ENCODE measurements at regions not wholly inside any gene's neighbourhood (a gene's known extent, or its start where the extent isn't known, plus 50 kb on each side); places are given as distances from the start of the nearest gene placed in this dataset.

DNA sequence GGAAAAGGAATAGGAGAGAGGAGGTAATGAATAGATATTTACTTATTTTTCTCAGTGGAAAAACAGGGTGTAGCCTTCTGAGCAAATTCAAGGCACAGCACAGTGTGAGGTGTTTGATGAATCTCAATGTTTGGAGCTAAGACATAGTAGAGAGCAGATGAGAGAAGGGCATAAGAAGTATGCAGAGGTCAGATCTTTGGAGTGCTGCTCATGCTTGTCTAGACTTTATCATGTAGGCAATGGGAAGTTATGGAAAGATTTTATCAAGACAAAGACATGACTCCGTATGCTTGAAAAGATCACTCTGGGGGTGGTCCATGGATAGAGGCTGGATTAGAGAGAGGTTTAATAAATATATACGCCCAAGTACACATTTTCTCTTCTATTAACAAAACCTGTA, 217.0 kb upstream of the CNR1 start:
- DNase-seq (ENCODE audit: low read depth) = no peak

DNA sequence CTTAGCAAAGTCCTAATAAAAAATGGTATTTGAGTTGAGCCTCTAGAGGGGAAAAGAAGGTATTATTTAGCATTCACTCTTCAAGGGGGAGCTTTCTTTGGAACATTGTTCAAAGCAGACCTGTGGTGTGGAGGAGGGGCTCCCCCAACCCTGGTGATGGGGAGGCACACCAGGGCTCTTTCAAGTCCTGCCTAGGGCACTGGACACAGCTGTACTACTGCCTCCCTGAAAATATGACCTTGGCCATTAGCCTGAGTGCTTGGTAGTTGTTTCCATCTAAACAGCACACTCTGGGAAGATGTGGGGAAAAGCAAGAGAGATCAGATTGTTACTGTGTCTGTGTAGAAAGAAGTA, 215.1 kb upstream of the CNR1 start:
- no peak for DNase-seq (ENCODE audit: low read depth)

DNA sequence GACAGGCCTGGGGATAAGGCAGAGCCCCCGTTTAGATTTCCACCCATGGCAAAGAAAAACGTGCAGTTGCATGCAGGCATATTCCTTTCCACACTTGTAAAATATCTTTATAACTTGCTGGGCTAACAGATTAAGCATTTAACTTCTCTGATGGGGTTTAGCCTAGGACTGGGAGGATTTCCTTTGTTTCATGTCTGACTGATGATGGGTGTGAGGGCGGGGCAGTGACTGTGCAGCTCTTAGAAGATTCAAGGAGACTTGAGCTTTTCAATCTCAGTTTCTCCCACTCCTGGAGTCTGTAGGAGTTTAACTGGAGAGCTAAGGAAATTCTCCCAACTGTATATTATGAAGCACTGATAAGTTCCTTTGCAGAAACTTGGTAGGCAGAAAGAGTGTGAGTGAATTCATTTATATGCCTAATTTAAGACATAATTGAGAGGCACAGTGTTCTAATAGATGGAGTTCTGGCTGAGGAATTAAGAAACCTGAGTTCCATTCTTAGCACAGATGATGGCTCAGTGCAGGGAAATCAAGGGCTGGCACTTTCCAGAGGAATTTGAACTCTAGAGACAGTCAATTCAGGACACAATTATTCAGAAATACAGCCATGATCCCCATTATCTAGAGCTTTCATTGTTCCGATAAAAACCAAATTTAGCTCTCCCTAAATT, 214.6 kb upstream of the CNR1 start:
- no peak for DNase-seq (ENCODE audit: low read depth)

DNA sequence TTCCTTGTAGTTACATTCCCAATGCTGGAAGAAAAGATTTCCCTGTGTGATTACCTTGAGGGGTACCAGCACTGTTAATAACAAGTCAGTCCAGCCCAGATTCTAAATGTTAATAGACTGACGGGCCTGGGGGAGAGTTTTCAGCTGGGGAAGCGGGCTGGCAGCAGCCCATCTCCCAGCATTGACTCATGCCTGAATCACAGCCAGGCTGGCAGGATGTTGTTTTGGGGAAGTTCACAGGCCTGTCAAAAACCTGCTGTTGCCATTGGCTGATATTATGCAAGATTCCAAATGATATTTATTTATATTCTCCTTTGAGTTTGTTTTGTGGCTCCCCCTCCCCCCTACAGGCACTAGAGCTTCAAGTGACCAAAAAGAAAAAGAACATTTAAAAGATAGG, 213.9 kb upstream of the CNR1 start:
- peak; percentile 54 for DNase-seq (ENCODE audit: low read depth)

DNA sequence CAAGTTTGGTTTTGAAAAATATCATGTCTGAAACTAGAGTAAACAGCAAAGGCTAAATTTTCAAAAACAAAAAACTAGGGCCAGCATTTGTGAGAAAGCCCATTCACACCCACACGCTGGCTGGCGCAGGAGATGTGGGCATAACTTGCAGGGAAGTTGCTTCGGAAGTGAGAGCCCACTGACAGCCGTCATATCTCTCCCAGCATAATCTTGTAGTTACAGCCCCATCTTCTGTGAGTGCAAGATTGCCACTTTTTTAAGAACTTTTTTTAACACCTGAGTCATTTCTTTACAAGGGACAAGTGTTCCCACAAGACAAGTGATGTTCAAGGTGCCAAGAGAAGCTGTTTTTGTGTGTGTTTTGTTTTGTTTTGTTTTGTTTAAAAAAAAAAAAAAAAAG, 212.5 kb upstream of the CNR1 start:
- DNase-seq (ENCODE audit: low read depth) = no peak

DNA sequence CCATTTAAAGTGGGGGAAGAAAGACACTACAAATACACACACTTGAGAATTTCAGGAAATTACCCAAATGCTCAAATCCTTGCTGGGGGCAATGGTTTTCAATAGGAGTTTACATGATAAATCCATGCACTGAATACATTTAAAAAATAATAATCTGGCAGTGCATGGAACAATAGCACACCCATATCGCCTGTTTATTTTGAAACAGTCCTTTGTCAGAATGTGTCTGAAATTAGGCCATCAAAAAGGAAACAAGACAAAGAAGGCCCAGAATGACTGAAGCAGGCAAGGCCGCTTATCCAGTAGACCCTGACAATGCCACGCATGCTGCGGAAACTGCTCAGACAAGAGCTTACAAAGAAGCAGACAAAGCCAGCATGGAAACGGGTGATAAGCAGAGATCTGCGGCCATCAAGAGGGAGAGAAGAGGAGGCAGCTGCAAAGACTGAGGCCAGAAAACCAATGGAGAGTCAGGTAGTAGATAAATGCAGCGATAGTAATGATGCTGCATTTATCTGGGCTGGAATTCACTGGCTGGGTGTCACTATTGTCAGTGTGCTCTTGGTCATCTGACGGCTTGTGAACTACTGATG, 211.9 kb upstream of the CNR1 start:
- DNase-seq (ENCODE audit: low read depth) = no peak

DNA sequence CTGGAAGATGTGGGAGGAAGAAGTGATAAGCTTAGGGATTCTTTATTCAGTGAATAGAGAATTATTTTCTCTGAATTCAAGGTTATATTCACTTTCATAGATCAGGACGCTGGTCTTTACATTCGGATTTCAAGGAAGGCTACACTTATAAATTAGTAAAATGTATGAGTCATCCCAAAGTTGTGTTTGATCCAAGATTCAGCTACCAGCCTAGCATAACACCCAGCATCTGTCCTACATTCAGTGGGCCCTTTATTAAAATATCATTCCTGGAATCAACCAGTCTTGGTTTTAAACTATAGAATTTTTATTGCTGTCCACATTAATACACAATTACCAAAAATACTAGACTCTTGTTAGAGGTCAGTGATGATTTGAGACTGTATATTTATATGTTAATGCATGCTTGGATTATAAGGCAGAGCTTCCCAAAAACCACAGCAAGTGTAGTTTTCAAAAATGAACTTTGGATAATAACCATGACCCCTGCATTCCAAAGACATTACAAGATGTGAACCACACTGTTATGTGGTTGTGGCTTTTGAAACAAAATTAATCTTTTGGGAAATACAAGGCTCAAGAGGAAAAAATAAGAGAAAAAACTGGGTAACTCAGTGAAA, 210.7 kb upstream of the CNR1 start:
- peak; percentile 64 for DNase-seq (ENCODE audit: low read depth)

DNA sequence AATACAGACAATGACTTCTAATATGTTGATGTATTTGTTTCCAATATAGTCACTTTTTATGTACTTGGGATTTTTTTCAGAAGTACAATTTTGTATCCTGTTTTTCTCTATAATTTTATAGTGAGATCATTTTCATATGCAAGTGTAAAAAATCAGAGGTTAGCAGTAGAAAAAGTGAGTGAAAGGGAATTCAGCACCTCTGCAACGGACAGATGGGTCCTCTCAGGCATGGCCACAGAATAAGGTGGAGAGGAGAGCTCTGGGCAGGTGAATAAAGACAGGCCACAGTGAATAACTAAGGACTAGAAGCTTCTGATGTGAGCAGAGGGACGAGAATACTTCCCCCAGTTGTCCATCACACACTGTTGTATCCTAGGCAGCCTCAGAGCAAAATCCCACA, 210.1 kb upstream of the CNR1 start:
- DNase-seq (ENCODE audit: low read depth) = no peak

DNA sequence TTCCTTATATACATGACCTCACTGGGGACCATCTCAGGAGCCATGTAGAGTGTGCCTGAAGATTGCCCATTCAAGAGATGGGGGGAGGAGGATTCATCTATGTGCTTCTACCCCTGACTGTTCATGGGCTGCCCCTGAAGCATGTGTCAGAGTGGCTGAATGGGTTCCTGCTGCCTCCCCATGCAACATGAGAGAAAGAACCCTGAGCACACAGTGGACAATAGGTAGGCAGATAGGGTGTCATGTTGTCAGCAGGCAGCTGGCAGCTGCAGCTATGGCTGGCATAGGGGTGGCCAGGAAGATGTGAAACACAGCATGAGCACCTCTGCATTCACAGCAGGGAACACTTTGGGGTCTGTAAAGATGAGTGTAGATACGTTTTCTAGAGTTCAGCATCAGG, 208.4 kb upstream of the CNR1 start:
- DNase-seq (ENCODE audit: low read depth) = no peak

DNA sequence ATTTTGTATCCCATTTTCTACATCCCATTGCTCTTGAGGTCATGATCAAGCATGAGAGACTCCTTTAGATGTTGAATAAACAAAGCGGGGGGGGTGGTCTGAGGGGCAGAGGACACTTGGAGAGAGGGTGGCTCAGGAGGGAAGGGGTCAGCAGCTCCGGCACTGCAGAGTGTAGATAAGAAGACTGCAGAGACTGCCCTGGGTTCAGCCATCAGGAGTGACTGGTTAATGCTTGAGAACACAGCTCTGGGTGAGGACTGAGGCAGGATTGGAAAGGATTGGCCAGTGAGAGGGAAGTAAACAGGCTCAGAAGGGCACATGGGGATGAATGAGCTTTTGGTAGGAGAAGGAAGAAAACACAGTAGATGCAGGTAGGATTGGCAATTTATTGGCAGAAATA, 205.3 kb upstream of the CNR1 start:
- DNase-seq (ENCODE audit: low read depth) = no peak

DNA sequence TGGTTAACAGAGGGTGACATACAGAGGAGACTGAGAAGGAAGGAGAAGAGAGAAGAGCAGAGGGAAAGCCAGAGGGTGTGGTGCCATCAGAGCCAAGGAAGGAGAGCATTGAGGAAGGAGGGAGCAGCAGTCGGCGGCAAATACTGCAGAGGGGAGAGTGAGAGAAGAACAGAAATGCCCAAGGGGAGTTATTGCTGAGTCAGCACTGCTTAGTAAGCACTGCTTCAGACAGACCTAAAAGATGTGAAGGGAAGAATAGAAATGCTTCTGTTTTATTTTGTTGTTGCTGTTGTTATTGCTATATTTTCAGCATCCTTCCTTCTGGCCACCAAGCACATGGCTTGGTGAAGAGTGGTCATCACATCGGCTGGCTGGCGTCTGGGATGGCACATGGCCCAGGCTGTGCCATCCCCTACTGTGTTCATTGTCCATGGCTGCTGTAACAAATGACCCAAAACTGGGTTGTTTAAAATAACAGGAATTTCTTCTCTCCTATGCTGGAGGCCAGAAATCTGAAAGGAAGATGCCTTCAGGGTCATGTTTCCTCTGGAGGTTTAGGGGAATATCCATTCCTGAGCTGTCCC, 204.1 kb upstream of the CNR1 start:
- no peak for DNase-seq (ENCODE audit: low read depth)

DNA sequence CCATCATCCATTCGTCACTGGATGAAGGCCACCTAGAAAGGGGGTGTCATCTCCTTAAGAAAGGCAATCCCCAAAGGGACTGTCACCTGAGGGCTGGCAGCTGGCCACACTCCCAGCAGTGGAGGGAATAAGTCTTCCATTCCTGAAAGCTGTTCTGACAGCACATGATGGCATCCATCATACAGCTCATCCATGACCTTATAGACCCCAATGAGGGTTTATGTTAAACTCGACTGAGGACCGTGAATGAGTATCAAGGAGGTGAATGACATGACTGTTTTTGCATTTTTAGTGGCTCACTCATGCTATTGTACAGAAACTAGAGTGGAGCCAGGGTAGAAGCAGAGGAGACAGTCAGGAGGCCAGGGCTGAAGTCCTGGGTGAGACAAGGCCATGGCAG, 203.1 kb upstream of the CNR1 start:
- no peak for DNase-seq (ENCODE audit: low read depth)

DNA sequence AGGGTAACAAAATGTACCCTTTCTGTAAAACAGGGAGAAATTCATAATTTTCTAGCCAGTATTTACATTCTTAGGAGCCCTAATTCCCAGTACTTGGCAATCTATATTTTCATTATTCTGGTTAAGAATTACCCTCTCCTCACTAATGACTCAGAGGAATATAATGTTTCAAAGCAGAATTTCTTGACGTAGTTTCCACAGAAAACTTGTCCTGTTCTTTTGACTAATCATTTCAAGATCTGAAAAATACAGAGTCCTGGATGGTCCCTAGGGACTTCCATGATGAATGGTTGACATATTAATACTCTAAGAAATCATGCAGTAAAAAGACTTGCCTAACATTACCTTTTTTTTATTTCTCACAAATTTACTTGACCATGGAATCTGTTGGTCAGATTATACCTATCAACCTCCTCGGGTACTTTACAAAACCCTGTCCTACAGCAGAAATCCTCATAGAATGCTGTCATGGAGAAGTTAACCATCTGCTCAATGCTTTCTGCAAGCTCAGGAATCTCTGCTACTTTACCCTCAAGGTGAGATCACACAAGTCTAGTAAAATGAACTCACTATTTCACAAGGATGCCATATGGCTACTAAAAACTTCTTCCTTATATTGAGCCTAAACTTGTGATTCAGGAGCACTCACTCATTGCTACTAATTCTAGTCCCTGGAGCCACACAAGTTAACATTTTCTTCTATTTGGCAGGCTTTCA, 202.1 kb upstream of the CNR1 start:
- peak; percentile 46 for DNase-seq (ENCODE audit: low read depth)

DNA sequence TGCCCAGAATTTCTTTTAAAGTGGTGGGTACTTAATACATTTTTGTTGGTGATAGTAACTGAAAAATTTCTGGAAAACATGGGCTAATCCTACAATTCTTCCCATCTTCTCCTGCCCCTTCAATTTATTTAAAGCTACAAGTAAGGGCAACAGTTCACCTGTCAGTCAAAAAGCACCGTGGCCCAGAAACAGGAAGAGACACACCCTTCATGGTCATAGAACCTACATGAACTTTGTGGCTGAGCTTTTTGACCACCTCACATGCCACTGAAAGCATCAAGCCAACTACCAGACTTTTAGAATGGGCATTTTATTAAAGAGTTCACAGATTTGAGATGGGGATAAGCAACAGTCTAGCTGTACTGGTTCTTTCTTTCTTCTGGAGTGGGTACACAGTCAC, 201.1 kb upstream of the CNR1 start:
- no peak for DNase-seq (ENCODE audit: low read depth)

DNA sequence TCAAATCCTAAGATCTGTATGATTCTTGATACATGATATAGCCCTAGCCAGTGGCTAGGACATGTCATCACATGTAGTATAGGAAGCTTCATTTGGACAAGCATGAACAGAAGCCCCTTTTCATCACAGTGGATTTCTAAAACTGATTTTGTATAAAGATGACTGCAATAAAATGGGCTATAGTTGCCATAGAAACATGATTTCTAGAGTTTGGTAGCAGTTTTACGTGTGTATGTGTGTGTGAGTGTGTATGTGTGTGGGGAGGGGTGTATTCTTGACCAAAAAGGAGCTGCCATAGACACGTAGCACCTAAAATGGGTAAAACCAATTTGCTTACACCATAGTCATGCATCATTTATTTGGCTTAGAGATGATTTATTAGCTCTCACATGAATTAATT, 200.5 kb upstream of the CNR1 start:
- no peak for DNase-seq (ENCODE audit: low read depth)

DNA sequence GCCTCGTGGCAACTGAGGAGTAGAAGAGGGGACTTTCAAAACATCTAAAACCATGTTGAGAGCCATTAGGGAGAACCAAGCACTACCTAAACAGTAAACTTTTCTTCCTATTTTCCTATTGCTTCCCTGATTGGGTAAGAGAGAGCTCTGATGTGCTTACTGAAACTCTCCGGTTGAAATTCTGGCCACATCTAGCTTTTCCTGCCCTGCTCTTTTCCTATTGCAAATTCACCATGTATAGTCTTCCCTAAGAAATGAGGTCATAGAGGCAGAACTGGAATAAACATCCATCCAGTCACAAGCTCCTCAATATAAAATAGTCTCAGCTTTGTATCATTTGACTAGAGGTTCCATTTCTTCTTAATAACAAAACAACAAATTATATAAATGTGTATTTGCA, 199.5 kb upstream of the CNR1 start:
- no peak for DNase-seq (ENCODE audit: low read depth)

DNA sequence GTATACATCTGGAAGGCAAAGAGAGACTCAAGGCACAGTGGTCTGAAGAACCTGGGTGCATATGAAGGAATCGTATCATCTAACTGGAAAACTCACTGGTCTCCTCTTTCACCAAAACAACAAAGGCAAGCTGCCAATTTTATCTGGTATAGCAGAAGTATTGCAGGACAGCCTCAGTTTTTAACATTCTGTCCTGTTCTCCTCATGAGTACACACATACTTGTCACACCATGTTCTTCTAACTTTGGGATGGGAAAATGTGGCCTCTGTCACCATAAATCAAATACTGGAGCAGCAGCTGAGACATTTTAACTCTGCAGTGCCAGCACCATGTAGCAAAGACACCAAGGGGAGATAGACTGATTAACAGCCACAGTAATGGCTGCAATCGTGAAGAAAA, 199.1 kb upstream of the CNR1 start:
- DNase-seq (ENCODE audit: low read depth) = no peak

DNA sequence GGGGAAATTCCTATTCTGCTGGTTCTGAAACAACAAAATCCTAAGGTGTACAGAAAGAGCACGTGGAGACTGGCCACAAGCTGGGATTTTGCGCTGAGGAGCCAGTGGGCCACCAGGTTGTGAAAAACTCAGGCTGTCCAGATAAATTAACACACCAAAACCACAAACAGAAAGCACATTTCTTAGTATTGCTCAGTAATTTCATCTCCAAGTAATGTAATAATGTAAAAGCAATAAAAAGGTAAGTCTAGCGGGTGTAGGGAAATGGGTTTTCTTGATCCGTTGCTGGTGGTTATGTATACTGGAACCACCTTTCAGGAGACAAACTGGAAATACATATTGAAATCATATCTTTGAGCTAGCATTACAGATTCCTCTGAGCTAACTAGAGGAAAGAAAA, 195.6 kb upstream of the CNR1 start:
- no peak for DNase-seq (ENCODE audit: low read depth)

DNA sequence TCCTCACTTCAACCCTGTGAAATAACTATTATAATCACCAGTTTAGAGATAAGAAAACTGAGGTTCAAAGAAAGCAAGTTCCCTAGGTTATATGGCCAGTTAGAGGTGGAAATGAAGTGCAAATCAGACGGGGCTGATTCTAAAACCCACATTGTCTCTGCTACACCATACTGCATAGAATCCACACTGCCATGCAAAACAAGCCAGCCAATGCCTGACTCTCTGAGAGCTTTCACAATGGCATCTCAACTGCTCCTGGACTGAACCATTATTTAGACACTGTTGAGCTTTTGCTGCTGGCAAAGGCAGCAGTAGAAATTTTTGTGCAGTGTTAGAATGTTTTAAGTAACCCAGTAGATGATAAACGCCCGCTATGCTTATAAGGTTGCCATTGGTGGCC, 195.2 kb upstream of the CNR1 start:
- DNase-seq (ENCODE audit: low read depth) = no peak

DNA sequence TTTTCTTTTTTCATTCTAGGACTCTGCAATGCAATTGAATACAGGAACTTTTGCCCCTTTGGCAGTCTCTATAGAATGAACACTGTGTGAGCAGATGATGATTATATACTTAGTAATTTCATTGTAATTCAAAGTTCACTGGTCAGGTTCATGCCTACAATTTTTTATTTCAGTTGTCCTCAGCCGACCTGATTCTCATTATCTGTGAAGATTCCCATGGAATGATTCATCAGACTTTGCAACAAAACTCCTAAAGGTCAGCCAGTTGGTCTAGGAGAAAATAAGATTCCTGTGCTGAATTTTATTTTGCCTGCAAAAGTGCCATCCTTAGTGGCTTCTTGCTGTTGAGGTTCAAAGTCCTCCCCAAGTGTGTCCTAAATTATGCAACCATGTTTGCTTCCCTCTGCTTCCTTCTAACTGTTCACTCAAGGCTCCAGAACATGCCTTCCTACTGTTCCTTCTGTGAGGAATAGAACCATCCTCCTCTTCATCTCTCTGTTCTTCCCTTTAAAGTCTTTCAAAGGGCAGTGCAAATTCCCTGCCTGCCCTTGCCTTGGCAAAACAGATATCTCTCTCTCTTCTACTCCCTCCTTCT, 194.2 kb upstream of the CNR1 start:
- DNase-seq (ENCODE audit: low read depth) = peak; percentile 14

DNA sequence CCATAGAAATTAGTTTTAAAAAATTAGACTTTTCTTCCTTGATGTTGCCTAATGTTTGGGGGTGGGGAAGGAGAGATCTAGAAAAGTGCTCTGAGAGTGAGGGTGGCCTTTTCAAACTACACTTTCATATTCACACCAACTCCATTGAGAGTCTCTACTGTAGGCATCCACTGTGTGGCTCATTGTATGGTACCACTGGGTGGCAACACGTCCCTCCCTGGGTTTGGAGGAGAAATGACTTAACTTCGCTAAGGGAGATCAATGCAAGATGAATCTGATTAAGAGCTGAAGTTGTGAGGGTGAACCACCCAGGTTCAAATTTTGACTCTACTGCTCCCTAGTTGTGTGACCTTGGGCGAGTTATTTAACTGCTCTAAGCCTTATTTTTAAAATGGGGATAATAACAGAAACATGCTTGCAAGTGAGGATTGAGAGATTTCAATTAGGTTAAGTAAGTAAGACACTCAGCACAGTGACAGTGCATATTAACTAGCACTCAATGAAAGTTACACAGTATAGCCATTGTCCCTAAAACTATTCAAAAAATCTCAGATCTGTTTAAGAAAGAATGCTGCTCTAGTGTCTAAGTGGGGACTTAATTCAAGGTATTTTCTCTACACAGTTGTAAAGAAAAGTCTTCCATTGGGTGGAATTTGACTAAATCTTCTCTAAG, 193.5 kb upstream of the CNR1 start:
- DNase-seq (ENCODE audit: low read depth) = no peak

DNA sequence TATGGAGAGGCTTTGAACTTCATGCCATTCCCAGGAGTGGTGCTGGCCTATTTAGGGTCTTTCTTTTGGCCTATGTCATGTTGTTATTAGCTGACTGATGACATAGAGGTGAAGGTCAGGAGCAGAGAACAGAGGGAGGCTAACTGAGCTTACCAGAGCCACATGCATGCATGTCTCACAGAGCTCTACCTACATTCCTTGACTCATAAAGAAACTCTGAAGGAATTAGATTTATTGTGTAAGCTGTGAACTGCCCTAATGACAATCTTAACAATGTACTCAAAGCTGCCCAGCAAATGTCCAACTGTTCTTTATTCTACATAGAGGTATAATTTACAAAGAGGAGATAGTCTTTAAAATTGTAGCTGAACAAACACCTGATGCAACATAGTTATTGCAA, 192.7 kb upstream of the CNR1 start:
- DNase-seq (ENCODE audit: low read depth) = no peak

All from LHCN-M2 (cell line).